Panc1 (cell line): ENCODE measurements at regions not wholly inside any gene's neighbourhood (a gene's known extent, or its start where the extent isn't known, plus 50 kb on each side); places are given as distances from the start of the nearest gene placed in this dataset.

ENCODE experiments used
- ATAC-seq: fragments of 200-7000 bp; cut with Tn5 transposase; 2 replicates; pipeline ENCODE4 v1.9.1; 2020; ENCODE audit warnings: mild to moderate bottlenecking, moderate library complexity
- BruUV-seq: library from RNA; stranded (reverse); fragments of 400-500 nt; replicated peaks from 2 replicates; lab custom pipeline; 2021; lab: Mats Ljungman, UMichigan
- CTCF ChIA-PET: fragments of 300-600 bp; sonication (Branson Sonifier 250); formaldehyde crosslinking; loops from one replicate; lab custom pipeline; 2022; ENCODE audit warnings: antibody characterized with exemption; lab: Charles Lee
- POLR2A ChIA-PET: fragments of 300-600 bp; sonication (Branson Sonifier 250); formaldehyde crosslinking; loops from one replicate; lab custom pipeline; 2022; ENCODE audit warnings: antibody characterized with exemption; lab: Charles Lee
- DNase-seq: peaks from one replicate; pipeline ENCODE4 v3.0.0-alpha.2; 2010; ENCODE audit warnings: low read depth, low spot score
- H3K27ac ChIP-seq: 2 replicates; pipeline ENCODE4 v1.5.1; 2011; ENCODE audit warnings: mild to moderate bottlenecking, low read length, inconsistent platforms
- H3K27me3 ChIP-seq: fragments of 200-500 bp; sonication (Bioruptor generic); 2 replicates; pipeline ENCODE4 v1.6.0; 2014; ENCODE audit warnings: low read length, inconsistent platforms; ENCODE audit not compliant: control insufficient read depth, insufficient read depth
- H3K36me3 ChIP-seq: fragments of 200-500 bp; sonication (Bioruptor generic); 2 replicates; pipeline ENCODE4 v1.5.1; 2014; ENCODE audit warnings: inconsistent platforms, mild to moderate bottlenecking, low read length, moderate library complexity; ENCODE audit not compliant: control insufficient read depth, insufficient read depth
- H3K4me1 ChIP-seq: 2 replicates; pipeline ENCODE4 v1.5.1; 2011; ENCODE audit warnings: inconsistent platforms, mild to moderate bottlenecking, low read length, moderate library complexity; ENCODE audit not compliant: control insufficient read depth, insufficient read depth
- H3K4me3 ChIP-seq, 2 experiments: 2 replicates each; pipeline ENCODE4 v1.5.1; 2011 to 2012; ENCODE audit warnings: low read depth in 2 of 2, low read length in 2 of 2, mild to moderate bottlenecking in 2 of 2, inconsistent platforms in 1 of 2, moderate library complexity in 1 of 2
- H3K9me3 ChIP-seq: fragments of 200-500 bp; sonication (Bioruptor generic); 2 replicates; pipeline ENCODE4 v1.5.1; 2014; ENCODE audit warnings: low read depth, mild to moderate bottlenecking, inconsistent platforms, low read length, moderate library complexity; ENCODE audit not compliant: control insufficient read depth, insufficient read depth
- POLR2AphosphoS5 ChIP-seq: IDR thresholded peaks from 2 replicates; pipeline ENCODE4 v1.6.1; 2012; ENCODE audit warnings: mild to moderate bottlenecking, low read depth, low read length, moderate library complexity
- SIN3A ChIP-seq: IDR thresholded peaks from 2 replicates; pipeline ENCODE4 v1.6.1; 2012; ENCODE audit warnings: low read depth, mild to moderate bottlenecking, low read length, moderate library complexity, borderline replicate concordance; ENCODE audit not compliant: insufficient read depth
- TCF7L2 ChIP-seq: IDR thresholded peaks from 2 replicates; pipeline ENCODE4 v1.6.1; 2011; ENCODE audit warnings: mild to moderate bottlenecking, low read depth, low read length, inconsistent platforms
- in situ Hi-C: cut with HindIII; loops from 2 replicates; pipeline ENCODE4 v1.10.0; 2016; ENCODE audit warnings: low sequenced_read_pairs, low pct_unique_long_range_greater_than_20kb
- intact Hi-C: fragments of 100-400 bp; cut with micrococcal nuclease; formaldehyde crosslinking; loops from one replicate; pipeline ENCODE4 v1.10.0; 2022; ENCODE audit not compliant: unreplicated experiment
- TF ChIP-seq, protein P1 (sequence below), 2 experiments: IDR thresholded peaks; 2 replicates each; pipeline ENCODE4 v1.6.1; 2011 to 2012; ENCODE audit warnings: low read depth in 2 of 2, control low read depth in 1 of 2, low read length in 1 of 2, mild to moderate bottlenecking in 1 of 2, moderate library complexity in 1 of 2; ENCODE audit not compliant: insufficient read depth in 1 of 2
- TF ChIP-seq, protein P2 (sequence below): fragments of 450-650 bp; IDR thresholded peaks from 2 replicates; pipeline ENCODE4 v1.5.1; 2017; ENCODE audit warnings: mild to moderate bottlenecking

- no peak for DNase-seq
- H3K4me3 ChIP-seq = no peak overlapping the region
- ChIA-PET POLR2A (no interaction called here), CTCF (no interaction called here)
- intact Hi-C loops (no loop called here), in situ Hi-C loops (no loop called here)
- H3K4me1 ChIP-seq = no peaks in the 10 kb centered on the region
- H3K27ac ChIP-seq = no peak overlapping the region
- H3K9me3 ChIP-seq = no peaks in the 10 kb centered on the region
- TF ChIP-seq SIN3A = no peak
- TF ChIP-seq, protein P1, sequence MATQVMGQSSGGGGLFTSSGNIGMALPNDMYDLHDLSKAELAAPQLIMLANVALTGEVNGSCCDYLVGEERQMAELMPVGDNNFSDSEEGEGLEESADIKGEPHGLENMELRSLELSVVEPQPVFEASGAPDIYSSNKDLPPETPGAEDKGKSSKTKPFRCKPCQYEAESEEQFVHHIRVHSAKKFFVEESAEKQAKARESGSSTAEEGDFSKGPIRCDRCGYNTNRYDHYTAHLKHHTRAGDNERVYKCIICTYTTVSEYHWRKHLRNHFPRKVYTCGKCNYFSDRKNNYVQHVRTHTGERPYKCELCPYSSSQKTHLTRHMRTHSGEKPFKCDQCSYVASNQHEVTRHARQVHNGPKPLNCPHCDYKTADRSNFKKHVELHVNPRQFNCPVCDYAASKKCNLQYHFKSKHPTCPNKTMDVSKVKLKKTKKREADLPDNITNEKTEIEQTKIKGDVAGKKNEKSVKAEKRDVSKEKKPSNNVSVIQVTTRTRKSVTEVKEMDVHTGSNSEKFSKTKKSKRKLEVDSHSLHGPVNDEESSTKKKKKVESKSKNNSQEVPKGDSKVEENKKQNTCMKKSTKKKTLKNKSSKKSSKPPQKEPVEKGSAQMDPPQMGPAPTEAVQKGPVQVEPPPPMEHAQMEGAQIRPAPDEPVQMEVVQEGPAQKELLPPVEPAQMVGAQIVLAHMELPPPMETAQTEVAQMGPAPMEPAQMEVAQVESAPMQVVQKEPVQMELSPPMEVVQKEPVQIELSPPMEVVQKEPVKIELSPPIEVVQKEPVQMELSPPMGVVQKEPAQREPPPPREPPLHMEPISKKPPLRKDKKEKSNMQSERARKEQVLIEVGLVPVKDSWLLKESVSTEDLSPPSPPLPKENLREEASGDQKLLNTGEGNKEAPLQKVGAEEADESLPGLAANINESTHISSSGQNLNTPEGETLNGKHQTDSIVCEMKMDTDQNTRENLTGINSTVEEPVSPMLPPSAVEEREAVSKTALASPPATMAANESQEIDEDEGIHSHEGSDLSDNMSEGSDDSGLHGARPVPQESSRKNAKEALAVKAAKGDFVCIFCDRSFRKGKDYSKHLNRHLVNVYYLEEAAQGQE (IDR thresholded peaks at IDR 0.05; ENCODE audit: insufficient read depth in 1 of 2, low read depth in 2 of 2, low read length in 1 of 2) = no peak
- TF ChIP-seq, protein P2, sequence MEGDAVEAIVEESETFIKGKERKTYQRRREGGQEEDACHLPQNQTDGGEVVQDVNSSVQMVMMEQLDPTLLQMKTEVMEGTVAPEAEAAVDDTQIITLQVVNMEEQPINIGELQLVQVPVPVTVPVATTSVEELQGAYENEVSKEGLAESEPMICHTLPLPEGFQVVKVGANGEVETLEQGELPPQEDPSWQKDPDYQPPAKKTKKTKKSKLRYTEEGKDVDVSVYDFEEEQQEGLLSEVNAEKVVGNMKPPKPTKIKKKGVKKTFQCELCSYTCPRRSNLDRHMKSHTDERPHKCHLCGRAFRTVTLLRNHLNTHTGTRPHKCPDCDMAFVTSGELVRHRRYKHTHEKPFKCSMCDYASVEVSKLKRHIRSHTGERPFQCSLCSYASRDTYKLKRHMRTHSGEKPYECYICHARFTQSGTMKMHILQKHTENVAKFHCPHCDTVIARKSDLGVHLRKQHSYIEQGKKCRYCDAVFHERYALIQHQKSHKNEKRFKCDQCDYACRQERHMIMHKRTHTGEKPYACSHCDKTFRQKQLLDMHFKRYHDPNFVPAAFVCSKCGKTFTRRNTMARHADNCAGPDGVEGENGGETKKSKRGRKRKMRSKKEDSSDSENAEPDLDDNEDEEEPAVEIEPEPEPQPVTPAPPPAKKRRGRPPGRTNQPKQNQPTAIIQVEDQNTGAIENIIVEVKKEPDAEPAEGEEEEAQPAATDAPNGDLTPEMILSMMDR = no peak
- H3K36me3 ChIP-seq = no peaks in the 10 kb centered on the region
- BruUV-seq = no TSS peak
- H3K27me3 ChIP-seq = no peaks in the 10 kb centered on the region
- no peak for ATAC-seq
These were observed 401.8 kb downstream of the RWDD3 start for GRCh38 chr1:95635811-95636210.

DNA sequence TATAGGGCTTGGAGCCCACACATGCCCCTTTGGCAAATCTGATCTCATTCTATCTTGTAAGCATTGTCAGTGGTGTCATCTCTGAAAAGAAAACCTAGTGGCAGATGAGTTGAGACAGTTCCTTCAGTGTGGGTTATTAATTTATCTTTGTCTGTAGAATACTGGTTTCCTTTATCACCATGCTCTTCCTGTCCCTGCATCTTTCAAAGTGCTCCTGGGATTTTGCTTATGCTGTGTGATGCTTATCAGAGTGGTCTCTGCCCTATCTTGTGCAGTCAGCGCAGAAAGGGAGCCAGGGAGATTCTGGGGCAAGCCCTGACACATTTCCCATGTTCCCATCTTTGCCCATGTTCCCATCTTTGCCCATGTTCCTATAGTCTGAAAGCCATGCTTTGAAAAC is 402.9 kb downstream of the RWDD3 start:
- in situ Hi-C loops (no loop called here), intact Hi-C loops (no loop called here)
- ATAC-seq (no peak), DNase-seq (no peak)
- POLR2A ChIA-PET = no interaction called here
- BruUV-seq = no TSS peak
- Histone ChIP-seq H3K4me1 (no peaks in the 10 kb centered on the region), H3K9me3 (no peaks in the 10 kb centered on the region), H3K36me3 (no peaks in the 10 kb centered on the region), H3K27ac (no peak overlapping the region), H3K4me3 (no peak overlapping the region), H3K27me3 (no peaks in the 10 kb centered on the region)
- no peak for TF ChIP-seq SIN3A
- TF ChIP-seq, protein P2 = no peak
- no peak for TF ChIP-seq POLR2AphosphoS5
- TF ChIP-seq TCF7L2 = no peak
- TF ChIP-seq, protein P1 (IDR thresholded peaks at IDR 0.05; ENCODE audit: insufficient read depth in 1 of 2, low read depth in 2 of 2, low read length in 1 of 2) = no peak
- CTCF ChIA-PET = no interaction called here
